ENCODE measurements at regions not wholly inside any gene's neighbourhood (a gene's known extent, or its start where the extent isn't known, plus 50 kb on each side); places are given as distances from the start of the nearest gene placed in this dataset.

DNA sequence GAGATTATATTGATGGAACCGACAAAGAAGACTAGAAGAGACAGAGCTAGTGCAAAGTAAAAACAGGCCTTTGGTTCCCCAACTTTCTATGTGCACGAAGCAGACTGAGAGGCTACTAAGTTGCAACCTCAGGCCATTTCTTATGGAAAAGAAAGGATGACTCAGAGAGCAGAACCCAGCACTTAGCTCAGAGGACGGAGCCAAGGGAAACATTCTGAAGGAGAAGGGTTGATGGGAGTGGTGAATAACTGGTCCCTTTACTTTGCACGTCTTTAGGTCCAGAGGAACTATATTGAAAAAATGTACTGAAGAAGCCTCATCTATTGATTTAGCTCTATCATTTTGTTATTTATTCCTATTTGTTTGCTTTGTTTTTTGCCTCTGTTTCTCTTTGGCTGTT, 182.1 kb downstream of the CPE start:
- Histone ChIP-seq H3K36me3 (ENCODE audit: insufficient read depth, low read length) (no peaks in the 10 kb centered on the region), H3K4me3 (ENCODE audit: low read length) (no peak overlapping the region), H4K20me1 (ENCODE audit: insufficient read depth) (no peaks in the 10 kb centered on the region), H3K9ac (ENCODE audit: low read length) (no peak overlapping the region), H3K27me3 (ENCODE audit: insufficient read depth, low read depth, low read length) (no peaks in the 10 kb centered on the region), H3K4me2 (ENCODE audit: low read length) (no peak overlapping the region), H3K27ac (ENCODE audit: low read length) (no peak overlapping the region), H3K79me2 (replicated peaks; ENCODE audit: insufficient read depth, low read length) (no peaks in the 10 kb centered on the region), H3F3A (ENCODE audit: insufficient read depth, low read length, poor library complexity, severe bottlenecking) (no peaks in the 10 kb centered on the region), H3K9me3 (ENCODE audit: low read length) (no peaks in the 10 kb centered on the region), H3K9me2 (ENCODE audit: insufficient read depth, low read length) (no peaks in the 10 kb centered on the region), H2AFZ (ENCODE audit: low read depth, low read length) (no peak overlapping the region)
- TF ChIP-seq, protein P1, sequence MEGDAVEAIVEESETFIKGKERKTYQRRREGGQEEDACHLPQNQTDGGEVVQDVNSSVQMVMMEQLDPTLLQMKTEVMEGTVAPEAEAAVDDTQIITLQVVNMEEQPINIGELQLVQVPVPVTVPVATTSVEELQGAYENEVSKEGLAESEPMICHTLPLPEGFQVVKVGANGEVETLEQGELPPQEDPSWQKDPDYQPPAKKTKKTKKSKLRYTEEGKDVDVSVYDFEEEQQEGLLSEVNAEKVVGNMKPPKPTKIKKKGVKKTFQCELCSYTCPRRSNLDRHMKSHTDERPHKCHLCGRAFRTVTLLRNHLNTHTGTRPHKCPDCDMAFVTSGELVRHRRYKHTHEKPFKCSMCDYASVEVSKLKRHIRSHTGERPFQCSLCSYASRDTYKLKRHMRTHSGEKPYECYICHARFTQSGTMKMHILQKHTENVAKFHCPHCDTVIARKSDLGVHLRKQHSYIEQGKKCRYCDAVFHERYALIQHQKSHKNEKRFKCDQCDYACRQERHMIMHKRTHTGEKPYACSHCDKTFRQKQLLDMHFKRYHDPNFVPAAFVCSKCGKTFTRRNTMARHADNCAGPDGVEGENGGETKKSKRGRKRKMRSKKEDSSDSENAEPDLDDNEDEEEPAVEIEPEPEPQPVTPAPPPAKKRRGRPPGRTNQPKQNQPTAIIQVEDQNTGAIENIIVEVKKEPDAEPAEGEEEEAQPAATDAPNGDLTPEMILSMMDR (IDR thresholded peaks at IDR 0.05; ENCODE audit: poor library complexity, severe bottlenecking), result no peak
- no peak for TF ChIP-seq POLR2AphosphoS5 (IDR thresholded peaks at IDR 0.05)
- TF ChIP-seq EZH2 (IDR thresholded peaks at IDR 0.05; ENCODE audit: borderline replicate concordance, insufficient read depth, low read length, poor library complexity, severe bottlenecking), result no peak
- TF ChIP-seq SMC3 (conservative IDR thresholded peaks at IDR 0.05; ENCODE audit: poor library complexity), result no peak
- TF ChIP-seq TAF1 (IDR thresholded peaks at IDR 0.05; ENCODE audit: low read depth), result no peak
- no peak for TF ChIP-seq MXI1 (conservative IDR thresholded peaks at IDR 0.05; ENCODE audit: poor library complexity, severe bottlenecking)
- TF ChIP-seq, protein P2, sequence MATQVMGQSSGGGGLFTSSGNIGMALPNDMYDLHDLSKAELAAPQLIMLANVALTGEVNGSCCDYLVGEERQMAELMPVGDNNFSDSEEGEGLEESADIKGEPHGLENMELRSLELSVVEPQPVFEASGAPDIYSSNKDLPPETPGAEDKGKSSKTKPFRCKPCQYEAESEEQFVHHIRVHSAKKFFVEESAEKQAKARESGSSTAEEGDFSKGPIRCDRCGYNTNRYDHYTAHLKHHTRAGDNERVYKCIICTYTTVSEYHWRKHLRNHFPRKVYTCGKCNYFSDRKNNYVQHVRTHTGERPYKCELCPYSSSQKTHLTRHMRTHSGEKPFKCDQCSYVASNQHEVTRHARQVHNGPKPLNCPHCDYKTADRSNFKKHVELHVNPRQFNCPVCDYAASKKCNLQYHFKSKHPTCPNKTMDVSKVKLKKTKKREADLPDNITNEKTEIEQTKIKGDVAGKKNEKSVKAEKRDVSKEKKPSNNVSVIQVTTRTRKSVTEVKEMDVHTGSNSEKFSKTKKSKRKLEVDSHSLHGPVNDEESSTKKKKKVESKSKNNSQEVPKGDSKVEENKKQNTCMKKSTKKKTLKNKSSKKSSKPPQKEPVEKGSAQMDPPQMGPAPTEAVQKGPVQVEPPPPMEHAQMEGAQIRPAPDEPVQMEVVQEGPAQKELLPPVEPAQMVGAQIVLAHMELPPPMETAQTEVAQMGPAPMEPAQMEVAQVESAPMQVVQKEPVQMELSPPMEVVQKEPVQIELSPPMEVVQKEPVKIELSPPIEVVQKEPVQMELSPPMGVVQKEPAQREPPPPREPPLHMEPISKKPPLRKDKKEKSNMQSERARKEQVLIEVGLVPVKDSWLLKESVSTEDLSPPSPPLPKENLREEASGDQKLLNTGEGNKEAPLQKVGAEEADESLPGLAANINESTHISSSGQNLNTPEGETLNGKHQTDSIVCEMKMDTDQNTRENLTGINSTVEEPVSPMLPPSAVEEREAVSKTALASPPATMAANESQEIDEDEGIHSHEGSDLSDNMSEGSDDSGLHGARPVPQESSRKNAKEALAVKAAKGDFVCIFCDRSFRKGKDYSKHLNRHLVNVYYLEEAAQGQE (IDR thresholded peaks at IDR 0.05; ENCODE audit: borderline replicate concordance), result no peak
- no peak for TF ChIP-seq EP300 (conservative IDR thresholded peaks at IDR 0.05; ENCODE audit: poor library complexity, severe bottlenecking)
- TF ChIP-seq RAD21 (conservative IDR thresholded peaks at IDR 0.05), result no peak

DNA sequence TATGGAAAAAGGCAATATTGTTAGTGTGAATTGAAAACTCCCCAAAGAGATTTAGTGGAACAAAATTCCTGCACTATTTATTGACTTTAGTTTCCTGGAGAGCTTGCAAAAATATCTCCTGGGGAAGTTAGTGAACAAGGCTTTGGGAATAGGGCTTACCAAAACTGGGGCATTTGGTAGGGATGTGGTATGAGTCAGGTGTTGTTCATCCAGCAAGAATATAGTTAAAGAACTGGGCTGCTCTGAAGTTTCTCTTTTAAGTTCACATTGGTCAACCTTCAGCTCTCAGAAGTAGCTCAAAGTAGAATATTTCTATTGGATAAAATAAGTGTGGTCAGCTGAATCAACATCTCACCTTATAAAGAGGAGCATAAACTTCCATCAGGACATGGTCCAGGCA, 185.0 kb downstream of the CPE start:
- Histone ChIP-seq H3K9me2 (ENCODE audit: insufficient read depth, low read length) (no peaks in the 10 kb centered on the region), H3F3A (ENCODE audit: insufficient read depth, low read length, poor library complexity, severe bottlenecking) (no peaks in the 10 kb centered on the region), H4K20me1 (ENCODE audit: insufficient read depth) (no peaks in the 10 kb centered on the region), H3K4me3 (ENCODE audit: low read length) (no peak overlapping the region), H3K27me3 (ENCODE audit: insufficient read depth, low read depth, low read length) (no peaks in the 10 kb centered on the region), H3K36me3 (ENCODE audit: insufficient read depth, low read length) (no peaks in the 10 kb centered on the region), H3K79me2 (replicated peaks; ENCODE audit: insufficient read depth, low read length) (no peaks in the 10 kb centered on the region), H3K9ac (ENCODE audit: low read length) (no peak overlapping the region), H3K4me2 (ENCODE audit: low read length) (no peak overlapping the region), H3K27ac (ENCODE audit: low read length) (no peak overlapping the region), H3K9me3 (ENCODE audit: low read length) (no peaks in the 10 kb centered on the region), H2AFZ (ENCODE audit: low read depth, low read length) (no peak overlapping the region)
- TF ChIP-seq EZH2 (IDR thresholded peaks at IDR 0.05; ENCODE audit: borderline replicate concordance, insufficient read depth, low read length, poor library complexity, severe bottlenecking) (no peak), SMC3 (conservative IDR thresholded peaks at IDR 0.05; ENCODE audit: poor library complexity) (no peak), MXI1 (conservative IDR thresholded peaks at IDR 0.05; ENCODE audit: poor library complexity, severe bottlenecking) (no peak), EP300 (conservative IDR thresholded peaks at IDR 0.05; ENCODE audit: poor library complexity, severe bottlenecking) (no peak), RAD21 (conservative IDR thresholded peaks at IDR 0.05) (no peak), TAF1 (IDR thresholded peaks at IDR 0.05; ENCODE audit: low read depth) (no peak), POLR2AphosphoS5 (IDR thresholded peaks at IDR 0.05) (no peak)
- TF ChIP-seq, protein P2 (IDR thresholded peaks at IDR 0.05; ENCODE audit: borderline replicate concordance), result no peak
- TF ChIP-seq, protein P1 (IDR thresholded peaks at IDR 0.05; ENCODE audit: poor library complexity, severe bottlenecking), result no peak
